Esophagus mucosa (tissue), 1 donor: ENCODE measurements at regions not wholly inside any gene's neighbourhood (a gene's known extent, or its start where the extent isn't known, plus 50 kb on each side); places are given as distances from the start of the nearest gene placed in this dataset.
"Not testable (repeated sequence)": the region's sequence is repeated elsewhere in the genome, so short reads cannot be mapped to it uniquely, and the experiment has no call there.

Source experiments
- ATAC-seq: fragments of 200-7000 bp; cut with Tn5 transposase; one replicate; pipeline ENCODE4 v1.9.1; 2020
- donor health status: DM: yes; HTN: yes; CAD: no.

DNA sequence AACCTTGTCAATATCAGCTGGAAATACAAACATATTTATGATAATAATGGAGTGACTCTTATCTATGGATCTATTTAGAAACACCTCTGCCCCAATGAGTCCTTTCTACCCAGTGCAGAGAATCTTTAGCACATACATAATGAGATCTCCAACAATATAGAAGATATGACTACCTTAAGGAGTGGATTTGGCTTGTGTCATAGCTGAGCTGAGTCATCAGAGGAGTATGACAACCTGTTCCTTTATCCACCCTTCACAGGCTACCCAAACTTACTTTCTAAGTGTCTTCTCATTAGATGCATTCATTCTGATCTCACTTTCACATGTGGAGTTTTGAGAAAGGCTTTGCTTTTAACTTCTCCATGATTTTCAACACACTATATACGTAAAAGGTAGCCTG is 1218.9 kb downstream of the DSC3 start:
- ATAC-seq = no peak

DNA sequence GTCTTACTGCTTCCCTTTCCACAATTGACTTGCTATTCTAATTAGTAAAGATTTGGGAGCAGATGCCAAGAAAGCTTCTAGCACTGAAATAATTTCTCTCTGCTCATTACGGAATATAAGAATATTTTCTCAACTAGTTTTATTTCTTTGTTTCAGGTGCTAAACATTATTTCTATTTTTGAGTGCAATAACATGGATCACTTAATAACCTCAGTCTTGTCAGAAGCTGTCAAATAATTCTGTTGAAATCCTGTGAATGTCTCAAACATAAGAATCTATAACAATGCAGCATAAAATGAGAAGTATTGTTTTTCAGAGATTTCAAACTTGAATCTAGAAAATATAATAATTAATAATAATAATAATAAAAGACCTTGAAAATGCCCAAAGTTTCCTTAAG is 1221.0 kb downstream of the DSC3 start:
- no peak for ATAC-seq

DNA sequence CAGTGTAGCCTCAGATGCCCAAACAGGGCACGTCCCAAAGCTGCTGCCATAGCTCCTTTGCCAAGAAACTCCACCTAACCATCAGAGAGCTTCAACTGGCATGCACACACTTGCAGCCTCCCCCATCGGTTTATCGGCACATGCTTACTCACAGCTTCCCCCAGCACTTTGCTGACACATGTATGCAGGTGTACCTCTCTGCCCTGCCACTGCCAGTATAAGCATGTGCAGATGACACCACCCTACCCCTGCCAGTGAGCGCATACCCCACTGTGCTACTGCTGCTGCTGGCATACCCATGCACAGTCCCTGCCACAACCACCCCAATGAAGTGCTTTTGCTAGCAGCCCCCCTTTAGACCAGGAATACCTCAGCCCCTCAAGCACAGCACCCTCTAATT is 1231.0 kb downstream of the DSC3 start:
- no peak for ATAC-seq

DNA sequence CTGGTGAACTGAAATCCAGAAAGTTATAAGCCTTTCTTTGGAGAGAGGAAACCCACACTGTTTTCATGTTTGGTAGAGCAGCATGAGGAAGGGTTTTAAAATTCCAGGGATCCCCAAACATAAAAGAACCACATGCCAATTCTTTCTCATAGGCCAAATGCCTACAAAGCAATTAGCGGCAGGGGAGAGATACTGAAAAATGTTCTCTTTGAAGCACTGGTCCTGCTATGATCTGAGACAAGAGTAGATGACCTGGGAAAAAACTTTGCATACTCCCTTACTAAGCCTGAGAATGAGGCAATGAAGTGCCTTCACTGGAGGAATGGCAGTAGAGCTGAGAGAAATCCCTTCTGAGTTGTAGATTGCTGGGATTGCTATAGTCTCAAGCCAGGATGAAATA is 1261.7 kb downstream of the DSC3 start:
- no peak for ATAC-seq

DNA sequence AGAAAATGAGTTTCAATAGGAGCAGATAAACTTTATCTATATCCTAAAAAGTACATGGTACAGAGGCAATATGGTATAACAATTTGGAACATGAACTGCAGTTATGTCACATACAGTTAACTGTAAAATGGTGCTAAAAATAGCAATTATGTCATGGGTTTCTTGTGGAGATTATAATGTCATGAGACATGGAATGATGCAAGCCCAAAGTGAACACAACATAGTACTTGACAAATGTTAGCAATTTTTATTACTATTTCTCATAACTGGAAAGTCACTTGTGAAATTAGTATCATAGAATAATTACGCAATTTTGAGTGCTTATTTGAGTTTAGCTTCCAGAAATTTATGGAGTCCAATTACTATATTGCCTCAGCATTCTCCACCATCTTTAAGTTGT is 1263.4 kb downstream of the DSC3 start:
- ATAC-seq = no peak

DNA sequence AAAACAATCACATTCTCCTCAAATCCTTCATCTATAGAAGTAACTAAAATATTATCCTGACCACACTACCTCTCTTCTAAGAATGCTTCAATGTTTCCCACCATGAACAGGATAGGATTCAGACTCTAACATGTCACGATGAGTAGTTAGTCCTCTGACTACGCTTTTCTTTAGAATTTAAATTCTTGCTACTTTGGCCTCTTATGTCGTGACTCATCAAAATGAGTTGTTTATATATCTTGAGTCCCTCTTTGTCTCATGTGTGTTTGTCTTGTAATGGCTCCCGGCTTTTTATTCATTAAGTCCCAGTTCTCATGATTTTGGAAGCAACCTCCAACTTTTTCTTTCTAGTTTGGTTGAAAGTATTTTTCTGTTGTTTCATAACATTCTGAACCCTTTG is 1289.2 kb downstream of the DSC3 start:
- ATAC-seq = no peak

DNA sequence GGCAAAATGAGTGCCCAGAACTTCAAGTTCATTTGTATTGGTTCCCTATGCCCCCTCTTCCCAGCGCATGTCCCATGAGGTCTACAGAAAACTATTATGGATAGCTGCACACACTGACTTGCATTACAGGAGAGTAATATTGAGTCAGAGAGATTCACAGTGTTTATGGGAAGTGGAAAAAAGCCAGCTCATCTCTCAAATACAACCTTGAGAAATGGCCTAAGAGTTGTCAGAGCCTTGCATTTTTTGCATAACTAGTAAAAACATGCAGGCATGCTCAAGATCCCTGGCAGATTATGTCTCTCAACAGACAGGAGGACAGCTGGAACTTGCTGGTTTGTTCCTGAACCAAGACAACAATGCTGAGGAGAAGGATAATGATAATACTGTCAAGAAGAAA is 1292.8 kb downstream of the DSC3 start:
- ATAC-seq = no peak

DNA sequence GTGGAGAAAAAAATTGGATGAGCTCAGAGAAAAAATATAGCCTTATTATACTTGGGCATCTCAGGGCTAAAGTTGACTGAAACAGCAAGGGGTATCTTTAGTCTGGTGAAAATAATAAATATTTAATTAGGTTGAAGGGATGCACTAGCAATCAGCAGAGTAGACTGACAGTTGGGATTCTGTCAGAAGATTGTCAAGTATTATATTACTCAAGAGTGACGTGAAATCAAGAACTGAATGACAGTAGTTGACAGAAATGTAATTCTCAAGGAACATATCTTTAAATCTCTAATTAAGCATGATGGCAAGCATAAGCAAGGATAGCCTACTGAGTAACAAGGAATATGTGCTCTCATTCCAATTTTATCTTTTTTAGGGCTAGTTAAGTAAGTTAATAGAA is 1301.1 kb downstream of the DSC3 start:
- no peak for ATAC-seq

DNA sequence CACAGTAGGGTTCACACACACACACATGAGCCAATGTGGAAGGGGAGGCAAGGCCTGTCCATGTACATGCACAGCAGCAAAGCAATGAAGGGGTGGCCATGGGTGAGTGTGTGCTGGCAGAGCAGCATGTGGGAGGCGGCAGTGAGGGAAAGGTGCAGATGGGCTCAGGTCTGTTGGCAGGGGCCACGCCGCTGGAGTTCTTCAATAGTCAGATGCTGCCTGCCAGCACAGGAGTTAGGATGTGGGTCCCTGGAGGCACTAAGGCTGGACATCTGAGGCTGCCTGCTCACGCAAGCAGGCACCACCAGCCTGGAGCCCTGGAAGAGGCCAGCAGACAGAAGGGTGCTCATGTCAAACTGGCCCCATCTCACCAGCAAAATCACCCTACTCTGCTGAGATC is 1304.9 kb downstream of the DSC3 start:
- ATAC-seq = no peak

DNA sequence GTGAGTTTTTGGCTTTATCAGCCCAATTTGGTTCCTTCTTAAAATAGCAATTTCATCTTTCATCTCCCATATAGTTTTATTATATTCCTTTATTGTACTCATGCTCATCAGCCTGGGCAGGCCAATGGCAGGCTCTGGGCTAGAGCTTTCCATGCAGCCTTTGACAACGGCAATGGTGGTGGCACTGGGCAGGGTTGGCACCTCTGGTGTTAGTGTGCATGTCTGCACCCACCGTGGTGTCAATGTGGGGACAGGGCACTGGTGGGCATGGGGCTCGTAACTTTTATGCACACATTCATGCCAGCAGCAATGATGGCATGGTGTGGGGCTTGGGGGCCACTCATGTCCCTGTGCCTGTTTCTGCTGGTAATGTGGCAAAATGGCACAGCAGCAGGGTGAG is 1305.4 kb downstream of the DSC3 start:
- ATAC-seq = no peak

DNA sequence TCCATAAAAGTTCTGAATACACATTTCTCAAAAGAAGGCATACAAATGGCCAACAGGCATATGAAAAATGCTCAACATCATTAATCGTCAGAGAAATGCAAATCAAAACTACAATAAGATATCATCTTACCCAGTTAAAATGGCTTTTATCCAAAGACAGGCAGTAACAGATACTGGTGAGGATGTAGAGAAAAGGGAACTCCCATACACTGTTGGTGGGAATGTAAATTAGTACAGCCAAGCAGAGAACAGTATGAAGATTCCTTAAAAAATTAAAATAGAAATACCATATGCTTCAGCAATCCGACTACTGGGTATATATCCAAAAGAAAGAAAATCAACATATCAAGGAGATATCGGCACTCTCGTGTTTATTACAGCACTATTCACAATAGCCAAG is 1312.5 kb downstream of the DSC3 start:
- no peak for ATAC-seq

DNA sequence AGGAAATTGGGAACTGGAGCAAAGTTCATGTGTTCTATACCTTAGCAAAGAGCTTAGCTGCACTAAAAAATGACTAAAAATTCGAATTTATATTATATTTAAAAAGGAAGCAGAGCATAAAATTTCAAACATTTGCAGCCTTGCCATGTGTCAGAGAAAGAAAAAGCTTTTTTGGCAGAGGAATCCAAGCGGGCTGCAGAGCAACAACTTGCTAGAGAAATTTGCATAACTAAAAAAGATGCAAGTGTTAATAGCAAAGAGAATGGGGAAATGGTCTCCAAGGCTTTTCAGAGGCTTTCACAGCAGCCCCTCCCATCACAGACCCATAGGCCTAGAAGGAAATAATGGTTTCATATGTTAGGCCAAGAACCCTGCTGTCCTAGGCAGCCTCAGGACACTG is 1315.9 kb downstream of the DSC3 start:
- no peak for ATAC-seq

DNA sequence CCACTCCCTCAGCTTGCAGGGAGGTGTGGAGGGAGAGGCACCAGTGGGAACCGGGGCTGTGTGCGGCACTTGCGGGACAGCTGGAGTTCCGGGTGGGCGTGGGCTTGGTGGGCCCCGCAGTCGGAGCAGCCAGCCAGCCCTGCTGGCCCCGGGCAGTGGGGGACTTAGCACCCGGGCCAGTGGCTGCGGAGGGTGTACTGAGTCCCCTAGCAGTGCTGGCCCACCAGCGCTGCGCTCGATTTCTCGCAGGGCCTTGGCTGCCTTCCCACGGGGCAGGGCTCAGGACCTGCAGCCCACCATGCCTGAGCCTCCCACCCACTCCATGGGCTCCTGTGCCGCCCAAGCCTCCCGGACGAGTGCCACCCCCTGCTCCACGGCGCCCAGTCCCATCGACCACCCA is 1319.1 kb downstream of the DSC3 start:
- ATAC-seq = not testable (repeated sequence)

DNA sequence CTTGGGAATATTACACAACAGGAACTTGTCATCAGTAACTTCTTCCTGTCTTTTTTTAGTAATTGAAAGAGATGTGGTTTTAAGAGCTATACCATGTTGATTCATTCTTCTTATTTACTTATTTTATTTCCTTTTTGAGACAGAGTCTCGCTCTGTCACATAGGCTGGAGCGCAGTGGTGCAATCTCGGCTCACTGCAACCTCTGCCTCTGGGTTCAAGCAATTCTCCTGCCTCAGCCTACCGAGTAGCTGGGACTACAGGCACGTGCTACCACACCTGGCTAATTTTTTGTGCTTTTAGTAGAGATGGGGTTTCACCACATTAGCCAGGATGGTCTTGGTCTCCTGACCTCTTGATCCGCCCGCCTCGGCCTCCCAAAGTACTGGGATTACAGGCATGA is 1326.6 kb downstream of the DSC3 start:
- ATAC-seq = not testable (repeated sequence)

DNA sequence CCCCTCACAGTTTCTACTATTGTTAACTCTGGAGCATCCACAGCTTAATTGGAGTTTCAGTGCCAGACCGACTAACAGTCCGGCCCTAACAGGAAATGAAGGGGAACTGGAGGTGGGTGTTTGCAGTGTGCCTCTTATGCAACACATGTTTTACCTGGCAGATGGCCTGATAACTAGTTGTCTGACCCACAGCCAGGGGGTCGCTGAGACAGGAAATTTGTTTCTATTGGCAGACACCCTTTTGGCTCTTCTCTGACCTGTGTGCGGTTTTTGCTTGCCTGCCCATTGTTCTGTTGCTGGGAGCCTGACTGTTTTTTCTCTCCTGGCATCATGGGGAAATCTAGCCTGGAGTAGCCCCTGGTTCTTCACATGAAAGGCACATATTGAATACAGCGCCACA is 1329.8 kb downstream of the DSC3 start:
- no peak for ATAC-seq

DNA sequence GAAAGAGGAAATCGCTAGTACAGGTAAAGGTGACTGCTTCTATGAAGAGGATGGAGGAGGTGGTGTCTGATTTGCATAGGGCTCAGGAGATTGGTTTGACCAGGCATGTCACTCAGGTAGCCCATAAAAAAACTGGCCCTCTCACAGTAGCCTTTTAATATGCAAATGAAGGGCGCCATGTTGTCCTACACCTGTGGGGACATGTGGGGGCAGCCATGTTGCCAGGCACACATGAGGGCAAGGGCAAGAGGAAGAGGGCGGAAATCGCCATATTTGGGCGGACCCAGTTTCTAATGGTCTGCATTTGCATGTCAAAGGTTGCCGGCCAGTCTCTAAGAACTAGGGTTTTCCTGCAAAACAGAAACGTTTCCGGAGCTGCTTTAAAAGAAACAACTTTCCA is 1330.6 kb downstream of the DSC3 start:
- no peak for ATAC-seq

DNA sequence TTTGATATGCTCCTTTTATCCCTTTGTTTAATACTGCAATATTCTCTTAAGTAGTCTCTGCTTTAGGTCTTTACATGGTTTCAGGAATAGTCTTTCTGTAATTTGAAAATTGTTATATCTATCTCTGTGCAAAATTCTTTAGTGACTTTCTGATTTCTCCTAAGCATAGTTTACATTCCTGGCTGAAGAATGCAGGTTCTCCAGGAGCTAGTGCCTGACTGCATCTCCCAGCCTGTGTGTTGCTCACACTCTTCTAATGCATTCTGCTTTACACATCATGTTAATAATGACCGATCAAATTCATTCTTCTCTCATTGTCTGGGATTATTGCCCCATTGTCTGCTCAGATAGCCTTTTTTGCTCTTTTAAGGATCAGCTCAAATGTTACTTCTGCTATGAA is 1349.2 kb downstream of the DSC3 start:
- ATAC-seq = no peak

DNA sequence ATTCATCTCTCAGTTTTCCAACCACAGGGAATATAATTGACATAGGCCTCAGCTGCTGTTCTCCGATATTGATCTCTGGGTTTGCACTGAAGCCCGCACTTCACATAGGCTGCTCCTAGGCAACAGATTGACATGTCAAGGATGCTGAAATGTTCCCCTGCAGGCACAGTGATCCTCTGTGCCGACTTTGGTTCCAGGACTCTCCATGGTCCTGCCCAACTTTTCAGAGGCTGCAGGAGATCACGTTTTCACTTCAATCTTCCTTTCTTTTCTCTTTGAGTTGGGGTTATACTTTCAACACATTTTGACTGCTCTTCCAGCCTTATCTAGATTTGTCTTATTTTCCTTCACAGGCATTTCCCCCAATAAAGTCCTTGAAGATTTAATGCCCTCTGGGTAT is 1361.0 kb downstream of the DSC3 start:
- no peak for ATAC-seq

DNA sequence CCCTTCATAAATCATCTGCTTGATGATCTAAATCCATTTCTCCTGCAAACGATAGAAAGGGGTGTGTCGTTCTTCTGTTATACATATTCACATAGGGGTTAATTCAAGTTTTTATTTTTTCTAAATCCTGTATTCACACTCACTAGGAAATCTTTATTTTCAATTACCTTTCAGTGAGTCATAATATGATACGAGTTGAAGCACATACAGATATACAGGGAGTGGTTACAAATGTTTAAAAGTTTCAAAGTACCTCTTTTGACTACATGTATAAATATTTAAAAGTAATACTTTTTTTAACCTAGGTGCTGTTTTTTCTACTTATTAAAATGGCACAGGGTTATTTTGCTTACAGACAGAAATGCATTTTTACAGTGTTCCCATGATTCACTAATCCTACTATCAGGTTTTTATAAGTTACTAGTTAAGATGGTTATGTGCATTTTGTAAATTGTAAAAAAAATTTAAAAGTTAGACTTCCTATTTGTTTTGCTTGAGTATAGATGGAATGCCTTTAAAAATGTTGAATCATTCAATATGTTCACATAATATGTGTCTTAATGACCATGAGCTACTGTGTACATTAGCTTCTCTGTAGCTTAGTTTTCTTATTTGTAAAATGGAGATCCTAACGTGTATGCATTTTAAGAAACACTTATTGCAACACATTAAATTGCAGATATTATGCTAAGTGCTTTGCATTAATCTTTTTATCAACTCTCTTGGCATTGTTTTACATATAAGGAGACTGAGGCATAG is 1378.1 kb downstream of the DSC3 start:
- no peak for ATAC-seq

DNA sequence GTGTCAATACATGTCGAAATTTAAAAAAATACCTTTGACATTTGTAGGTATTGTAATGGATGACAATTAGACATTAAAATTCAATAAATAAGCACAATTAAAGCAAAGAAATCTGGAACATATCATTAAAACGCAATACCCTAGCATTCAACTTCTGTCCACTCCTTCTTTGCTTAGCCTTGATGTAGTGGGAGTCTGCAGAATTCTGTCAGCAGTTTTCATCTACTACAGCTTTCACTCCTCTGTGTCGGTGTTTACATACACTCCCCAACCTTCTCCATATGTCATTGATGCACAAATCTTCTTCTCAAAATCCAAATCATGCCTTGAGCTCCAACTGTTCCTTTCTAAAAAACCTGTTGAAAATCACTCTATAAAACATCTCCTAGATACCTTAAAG is 1380.6 kb downstream of the DSC3 start:
- no peak for ATAC-seq

DNA sequence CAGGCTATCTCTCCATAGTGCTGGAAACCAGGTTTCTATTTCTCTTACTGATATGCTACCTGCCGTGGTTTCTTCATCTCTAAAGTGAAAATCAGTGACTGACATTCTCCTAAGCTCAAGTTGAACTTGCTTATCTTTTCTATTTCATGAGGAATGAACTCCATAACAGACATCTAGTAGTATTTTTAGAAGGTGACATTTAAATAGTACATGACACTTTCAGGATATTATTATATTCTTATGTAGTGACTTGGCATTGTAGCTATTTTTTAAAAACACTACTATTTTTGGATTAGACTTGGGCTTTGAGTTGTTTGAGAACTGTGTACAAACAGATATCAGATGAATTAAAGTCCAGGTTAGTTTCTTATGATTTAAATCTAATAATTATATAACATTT is 1381.8 kb downstream of the DSC3 start:
- no peak for ATAC-seq

DNA sequence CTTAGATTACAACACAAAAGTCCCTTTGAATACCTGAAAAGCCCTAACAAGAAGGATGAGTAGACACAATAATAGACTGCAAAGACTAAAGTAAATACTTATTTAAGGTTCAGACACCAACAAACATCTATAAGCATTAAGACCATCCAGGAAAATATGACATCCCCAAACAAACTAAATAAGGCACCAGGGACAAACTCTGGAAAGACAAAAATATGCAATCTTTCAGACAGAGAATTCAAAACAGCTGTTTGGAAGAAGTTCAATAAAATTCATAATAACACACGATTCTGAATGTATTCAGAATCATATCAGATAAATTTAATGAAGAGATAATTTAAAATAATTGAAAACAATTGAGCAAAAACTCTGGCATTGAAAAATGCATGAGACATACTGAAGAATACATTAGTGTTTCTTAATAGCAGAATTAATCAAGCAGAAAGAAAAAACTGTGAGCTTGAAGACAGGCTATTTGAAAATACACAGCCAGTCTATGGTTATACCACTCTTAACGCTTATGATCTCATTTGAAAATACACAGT is 1388.8 kb downstream of the DSC3 start:
- no peak for ATAC-seq

DNA sequence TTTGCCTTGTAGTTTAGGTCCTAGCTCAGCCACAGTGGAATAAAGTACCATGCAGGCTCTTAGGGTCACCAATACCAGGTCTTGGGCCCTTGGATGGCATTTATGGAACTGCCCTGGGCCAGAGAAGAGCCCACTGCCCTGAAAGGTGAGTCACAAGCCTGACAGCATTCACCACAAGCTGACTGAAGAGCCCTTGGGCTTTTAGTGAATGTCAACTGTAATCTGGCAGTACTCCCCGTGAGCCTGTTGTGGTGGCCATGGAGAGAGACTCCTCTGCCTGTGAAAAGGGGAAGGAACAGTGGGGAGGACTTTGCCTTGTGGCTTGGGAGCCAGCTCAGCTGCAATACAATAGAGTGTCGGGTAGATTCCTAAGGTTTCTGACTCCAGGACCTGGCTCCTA is 1389.7 kb downstream of the DSC3 start:
- ATAC-seq = no peak

DNA sequence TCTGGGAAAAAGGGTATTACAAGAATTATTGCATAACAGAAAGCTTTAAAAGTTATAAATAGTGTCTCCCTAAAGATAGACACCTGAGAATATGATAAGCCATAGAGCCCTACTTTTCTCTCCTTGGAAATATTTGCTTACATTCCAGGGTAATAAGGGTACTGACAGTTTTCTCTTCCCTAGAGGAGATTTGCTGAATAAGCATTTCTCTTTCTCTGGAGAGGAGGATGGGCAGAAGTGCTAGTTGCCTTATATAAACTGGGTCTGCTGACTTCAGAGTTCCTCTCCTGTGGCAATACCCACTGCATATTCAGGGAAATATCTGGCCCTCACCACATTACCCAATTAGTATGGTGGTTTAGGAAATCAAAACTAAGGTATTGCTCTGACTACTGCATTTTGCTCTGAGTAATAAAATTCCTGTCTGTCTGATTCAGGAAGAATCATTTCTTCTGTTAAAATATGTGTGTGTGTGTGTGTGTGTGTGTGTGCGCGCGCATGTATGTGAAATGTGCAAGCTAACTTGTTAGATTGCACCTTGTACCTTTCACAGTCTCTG is 1391.3 kb downstream of the DSC3 start:
- no peak for ATAC-seq

DNA sequence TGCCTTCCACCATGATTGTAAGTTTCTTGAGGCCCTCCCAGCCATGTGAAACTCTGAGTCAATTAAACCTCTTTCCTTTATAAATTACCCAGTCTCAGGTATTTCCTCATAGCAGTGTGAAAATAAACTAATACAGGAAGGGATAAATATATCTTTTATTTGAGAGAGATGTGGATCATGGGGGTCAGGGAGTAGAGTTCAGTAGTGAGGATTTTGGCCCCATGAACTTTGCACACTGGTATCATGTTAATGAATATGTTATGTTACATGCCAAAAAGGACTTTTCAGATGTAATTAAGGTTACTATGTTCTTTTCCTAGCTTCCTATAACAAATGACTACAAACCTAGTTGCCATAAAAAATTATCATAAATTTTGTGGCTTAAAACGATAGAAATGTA is 1393.7 kb downstream of the DSC3 start:
- no peak for ATAC-seq
